HUDEP-2 (cell line): ENCODE measurements at regions not wholly inside any gene's neighbourhood (a gene's known extent, or its start where the extent isn't known, plus 50 kb on each side); places are given as distances from the start of the nearest gene placed in this dataset.
"Not testable (repeated sequence)": the region's sequence is repeated elsewhere in the genome, so short reads cannot be mapped to it uniquely, and the experiment has no call there.

ENCODE experiments used
- DNase-seq, 76 experiments: peaks; one replicate each; lab custom pipeline; 2025; ENCODE audit not compliant: unreplicated experiment in 76 of 76; lab: John Stamatoyannopoulos, UW

DNA sequence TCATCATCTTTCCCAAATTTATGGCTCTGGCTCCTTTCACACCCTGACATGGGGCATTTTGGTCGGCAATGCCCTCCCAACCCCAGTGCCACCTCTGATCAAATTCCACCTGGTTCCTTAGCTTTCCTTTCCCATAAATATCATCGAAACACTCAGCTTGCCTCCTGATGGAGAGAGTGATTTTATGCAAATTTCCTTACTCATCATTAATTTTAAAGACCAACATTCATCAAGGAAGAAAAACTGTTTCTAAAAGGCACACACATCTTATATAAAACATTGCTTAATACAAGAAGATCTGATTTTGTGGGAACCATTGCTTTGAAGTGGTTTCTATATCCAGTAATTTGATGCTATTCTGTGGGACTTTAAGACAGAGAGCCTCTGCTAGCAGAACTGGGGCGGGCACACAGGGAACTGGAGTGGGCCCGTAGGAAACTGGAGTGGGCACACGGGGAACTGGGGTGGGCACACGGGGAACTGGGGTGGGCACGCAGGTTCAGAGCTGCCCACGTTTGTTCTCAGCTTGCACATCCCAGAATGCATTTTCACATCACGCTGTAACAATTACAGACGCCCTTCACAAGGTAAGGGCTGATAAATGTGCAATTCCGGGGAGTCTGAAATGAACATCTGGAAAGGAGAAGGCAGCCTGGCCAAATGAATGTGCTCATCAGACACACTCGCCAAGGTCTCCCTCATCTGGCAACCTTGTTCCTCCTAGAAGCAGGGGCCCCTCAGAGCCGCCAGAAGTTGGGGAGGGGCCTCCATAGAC is 174.2 kb downstream of the RTP5 start:
- no peak for DNase-seq

DNA sequence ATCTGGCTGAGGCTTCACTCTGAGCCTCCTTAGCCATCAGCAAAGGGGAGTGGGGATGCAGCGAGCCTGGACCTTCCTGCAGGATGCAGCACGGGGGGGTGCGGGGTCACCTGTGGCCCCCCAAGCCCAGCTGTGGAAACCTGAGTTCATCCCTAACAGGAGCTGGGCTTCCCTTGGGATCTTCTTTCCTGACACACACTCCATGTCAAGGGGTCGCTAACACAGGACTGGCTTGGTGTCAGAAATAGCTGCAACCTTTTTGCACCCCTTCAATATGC is 174.7 kb downstream of the RTP5 start:
- no peak for DNase-seq

DNA sequence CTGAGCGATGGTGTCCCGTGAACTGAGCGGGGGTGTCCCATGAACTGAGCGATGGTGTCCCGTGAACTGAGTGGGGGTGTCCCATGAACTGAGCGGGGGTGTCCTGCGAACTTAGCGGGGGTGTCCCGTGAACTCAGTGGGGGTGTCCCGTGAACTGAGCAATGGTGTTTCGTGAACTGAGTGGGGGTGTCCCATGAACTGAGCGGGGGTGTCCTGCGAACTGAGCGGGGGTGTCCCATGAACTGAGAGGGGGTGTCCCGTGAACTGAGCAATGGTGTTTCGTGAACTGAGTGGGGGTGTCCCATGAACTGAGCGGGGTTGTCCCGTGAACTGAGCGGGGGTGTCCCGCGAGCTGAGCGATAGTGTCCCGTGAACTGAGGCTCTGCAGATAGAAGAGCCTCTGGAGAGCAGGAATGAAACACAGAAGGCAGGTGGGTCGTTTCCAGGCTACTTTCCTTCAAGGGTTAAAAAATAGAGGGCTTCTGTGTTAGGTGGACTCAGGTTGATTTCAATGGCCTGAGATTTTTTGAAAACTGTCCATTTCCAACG is 176.1 kb downstream of the RTP5 start:
- not testable (repeated sequence) for DNase-seq

DNA sequence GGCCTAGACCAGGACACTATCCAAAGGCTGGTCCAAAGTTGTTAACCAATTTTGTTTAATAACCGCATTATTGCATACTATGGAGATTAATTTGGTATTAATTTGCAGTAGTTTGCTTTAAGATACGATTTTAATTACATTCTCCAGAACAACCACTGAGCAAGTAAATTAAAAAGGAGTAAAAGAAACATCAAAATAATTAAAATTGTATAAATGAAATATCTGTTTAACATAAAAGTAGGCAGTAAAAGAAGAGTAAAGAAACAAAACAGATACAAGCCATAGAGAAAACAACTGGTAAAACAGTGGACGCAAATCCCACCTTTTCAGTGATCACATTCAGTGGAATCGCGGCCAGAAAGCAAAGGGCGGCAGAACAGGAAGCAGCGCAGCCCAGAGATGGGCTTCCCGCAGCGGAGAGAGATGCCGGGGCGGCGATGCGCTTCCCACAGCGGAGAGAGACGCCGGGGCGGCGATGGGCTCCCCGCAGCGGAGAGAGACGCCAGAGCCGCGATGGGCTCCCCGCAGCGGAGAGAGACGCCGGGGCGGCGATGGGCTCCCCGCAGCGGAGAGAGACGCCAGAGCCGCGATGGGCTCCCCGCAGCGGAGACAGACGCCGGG is 176.8 kb downstream of the RTP5 start:
- no peak for DNase-seq

DNA sequence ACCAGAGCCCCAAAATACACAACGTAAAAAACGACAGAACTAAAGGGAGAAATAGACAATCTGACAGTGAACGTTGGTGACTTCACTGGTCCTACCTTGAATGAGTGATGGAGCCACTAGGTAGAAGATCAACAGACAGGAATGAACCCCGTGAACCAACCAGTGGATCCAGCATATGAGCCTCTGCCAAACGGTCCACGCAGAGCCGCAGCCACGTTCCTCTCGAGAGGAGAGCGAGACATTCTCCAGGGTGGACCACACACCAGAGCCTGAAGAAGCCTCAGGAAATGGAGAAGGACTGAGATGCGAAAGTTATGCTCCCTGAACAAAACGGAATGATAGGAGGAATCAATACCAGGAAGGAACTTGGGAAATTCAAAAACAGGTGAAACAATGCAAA is 178.4 kb downstream of the RTP5 start:
- no peak for DNase-seq

DNA sequence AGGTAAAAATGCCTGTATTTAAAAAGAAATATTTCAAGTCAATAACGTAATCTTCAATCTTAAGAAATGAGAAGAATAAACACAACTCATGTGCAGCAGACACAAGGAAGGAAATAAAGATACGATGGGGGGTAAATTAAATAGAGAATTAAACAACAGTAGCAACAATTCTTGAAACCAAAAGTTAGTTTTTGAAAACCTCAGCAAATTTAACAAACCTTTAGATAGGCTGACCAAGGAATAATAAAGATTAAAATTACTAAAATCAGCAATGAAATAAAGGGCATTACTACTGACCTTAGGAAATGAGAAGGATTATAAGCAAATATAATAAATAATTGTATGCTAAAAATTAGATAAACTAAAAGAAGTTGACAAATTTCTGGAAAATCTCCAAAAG is 178.9 kb downstream of the RTP5 start:
- DNase-seq, result no peak

DNA sequence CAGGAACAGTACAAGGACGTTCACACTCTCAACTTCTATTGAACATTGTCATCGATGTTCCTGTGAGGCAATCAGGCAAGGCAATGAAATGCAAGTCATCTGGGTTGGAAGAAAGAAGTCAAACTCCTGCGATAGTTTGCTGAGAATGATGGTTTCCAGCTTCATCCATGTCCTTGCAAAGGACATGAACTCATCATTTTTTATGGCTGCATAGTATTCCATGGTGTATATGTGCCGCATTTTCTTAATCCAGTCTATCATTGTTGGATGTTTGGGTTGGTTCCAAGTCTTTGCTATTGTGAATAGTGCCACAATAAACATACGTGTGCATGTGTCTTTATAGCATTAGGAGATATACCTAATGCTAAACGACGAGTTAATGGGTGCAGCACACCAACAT is 180.0 kb downstream of the RTP5 start:
- not testable (repeated sequence) for DNase-seq

DNA sequence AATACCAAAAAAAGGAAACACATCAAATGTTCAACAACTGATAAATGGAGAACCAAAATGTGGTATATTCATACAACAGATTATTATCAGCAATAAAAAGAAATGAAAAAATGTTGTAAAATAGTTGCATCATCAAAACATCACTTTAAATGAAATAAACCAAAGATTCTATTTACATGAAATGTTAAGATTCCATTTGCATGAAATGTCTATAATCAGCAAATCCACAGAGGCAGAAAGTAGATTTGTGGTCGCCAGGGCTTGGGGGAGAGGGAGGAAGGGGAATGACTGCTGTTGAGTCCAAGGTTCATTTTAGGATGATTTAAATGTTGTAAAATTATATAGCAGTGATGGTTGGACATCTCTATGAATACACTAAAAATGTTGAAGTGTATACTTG is 181.9 kb downstream of the RTP5 start:
- DNase-seq, result no peak

DNA sequence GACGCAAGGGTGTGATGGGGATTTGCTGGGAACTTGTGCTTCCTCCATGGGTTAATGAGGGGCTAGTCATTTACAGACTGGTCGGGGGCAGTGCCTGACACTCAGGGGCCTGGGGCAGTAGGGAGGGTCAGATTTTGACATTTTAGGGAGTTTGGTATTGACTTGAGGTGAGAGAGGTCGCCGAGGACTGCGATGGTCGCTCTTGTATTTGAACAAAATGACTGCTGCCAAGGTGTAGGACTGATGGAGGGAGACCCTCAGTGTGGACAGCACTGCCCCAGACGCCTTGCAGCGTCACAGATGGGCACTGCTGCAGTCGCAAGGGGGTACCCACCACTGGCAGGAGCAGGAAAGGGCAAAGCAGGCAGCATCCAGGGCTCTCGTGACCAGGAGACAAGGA is 182.9 kb downstream of the RTP5 start:
- DNase-seq, result no peak

DNA sequence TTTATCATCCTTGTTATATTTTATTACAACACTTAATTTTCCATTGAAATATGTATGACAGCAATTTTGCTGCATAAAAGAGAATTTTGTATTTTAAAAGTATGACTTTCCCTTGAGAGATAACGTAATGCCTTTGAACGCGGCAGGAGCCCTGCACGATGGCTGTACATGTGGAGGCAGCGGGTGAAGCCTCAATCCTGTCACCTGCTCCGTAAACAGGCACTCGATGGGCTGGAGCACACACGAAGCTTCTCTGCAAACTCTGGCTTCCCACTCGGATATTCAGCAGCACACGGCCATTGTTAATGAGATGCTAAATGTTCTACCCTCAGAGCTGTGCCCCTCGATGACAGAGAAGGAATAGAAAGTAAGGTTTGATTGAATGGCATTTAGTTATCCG is 184.4 kb downstream of the RTP5 start:
- DNase-seq, result no peak

DNA sequence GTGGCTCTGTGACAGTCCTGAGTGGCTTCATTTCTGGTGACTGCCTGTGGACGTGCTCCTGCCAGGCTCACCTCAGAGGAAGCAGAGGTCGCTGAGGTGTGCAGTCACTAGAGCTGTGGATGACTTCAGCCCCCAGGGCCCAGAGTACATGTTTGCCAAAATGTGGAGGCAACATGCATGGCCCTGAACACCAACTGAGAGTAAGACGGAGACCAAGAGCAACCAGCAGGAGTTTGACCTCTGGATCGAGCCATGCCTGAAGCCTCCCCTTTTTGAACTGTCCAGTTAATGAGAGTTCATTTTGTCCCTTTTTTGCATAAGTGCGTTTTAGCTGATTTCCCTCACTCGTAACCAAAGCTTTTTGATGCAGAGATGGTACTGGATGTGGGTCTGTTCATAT is 184.9 kb downstream of the RTP5 start:
- no peak for DNase-seq

DNA sequence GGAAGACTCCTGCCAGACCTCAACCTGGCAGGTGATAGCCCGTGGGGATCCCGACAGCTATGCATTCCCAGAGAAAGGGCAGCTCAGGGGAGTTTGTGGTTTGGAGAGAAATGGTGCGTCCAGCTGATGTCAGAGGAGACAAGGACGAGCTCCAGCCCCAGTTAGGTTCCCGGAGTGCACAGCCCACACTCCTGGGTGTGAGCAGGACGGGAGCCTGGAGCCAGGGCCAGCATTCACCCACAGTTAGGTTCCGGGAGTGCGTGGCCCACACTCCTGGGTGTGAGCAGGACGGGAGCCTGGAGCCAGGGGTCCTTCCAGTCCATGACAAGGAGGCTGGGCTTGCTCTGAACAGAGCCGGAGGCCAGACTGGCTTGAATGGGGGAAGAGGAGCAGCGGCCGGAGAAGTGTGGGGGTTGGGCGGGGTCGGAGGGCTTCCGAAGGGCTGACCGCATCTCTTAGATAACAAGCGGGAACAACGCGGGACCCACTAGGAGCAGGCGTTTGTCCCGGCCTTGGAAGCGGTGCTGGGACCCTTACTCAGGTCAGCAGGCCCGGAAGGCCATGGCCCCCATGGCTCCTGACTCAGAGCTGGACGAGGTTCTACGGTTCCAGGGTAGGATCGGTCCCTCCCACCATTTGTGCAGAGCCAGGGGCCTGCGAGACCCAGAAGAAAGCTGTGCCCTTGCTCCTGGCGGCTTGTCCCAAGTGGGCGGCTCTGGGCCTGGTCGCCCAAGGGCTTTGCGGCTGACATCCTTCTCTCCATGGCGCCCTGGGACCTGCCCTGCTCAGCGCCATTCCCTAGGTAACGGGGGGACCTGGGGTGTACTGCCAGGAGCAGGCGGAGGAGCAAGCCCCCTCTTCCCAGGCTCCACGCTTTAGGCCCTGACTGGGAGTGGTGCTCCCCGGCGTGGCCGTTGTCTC is 185.6 kb downstream of the RTP5 start:
- no peak for DNase-seq

DNA sequence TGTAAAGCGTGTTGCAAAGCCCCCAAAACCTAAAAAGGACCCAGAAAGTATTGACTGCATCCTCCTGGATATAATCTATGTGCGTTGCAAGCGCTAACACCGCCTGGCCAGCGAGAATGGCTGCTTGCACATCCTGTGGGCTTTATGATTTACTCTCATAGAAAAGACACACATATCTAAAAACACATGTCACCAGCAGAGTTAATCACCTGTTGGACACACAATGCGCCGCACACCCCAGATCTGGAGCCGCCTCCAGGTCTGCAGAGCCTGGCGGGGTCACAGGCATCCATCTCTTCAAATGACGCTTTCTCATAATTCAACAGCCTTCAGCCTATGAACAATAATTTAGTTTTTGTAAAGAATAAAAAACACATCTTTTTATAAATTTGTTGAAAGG is 186.5 kb downstream of the RTP5 start:
- no peak for DNase-seq

DNA sequence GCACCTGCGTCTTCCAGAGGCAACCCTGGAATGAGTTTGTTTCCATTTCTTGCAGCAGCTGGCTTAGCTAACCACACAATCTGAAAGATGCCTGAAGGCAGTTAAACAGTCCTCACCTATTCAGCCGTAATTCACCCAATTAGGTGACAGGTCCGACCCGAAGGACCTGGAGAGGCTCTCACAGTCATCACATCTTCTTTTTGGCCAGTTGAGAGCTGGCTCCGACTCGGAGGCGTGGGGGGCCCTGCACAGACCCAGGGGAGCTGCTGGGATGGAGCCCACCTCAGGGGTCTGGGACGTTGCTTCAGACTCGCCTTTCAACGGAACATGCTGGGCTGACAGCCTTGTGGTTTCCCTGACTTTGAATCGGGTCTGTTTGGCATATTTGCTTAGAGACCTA is 187.3 kb downstream of the RTP5 start:
- no peak for DNase-seq

DNA sequence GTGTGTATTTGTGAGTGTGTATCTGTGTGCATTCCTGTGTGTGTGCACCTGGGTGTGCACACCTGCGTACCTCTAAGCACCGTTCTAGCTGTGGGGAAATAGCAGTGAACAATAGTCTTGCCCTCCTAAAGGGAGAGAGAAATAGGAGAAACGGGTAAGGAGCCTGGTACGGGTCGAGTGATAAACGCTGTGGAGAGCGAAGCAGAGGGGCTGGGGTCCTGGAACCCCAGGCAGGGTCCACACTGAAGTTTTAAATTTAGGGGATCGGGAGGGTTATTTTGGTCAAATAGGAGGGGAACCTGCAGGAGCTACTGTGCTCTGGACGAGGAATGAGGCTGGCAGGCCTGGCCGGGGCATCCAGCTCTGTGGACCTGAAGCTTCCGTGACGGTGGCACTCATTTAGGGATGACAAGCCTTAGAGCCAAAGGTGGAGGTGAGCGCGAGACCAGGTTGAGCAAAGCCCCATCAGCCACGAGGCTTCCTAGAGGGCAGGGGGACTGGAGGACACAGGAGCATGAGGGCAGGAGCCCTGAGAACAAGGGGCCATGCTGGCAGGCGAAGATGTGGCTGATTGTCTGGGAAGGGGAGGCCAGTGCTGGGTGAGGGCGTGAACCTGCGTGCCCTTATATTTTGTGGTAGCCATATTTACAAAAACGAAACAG is 188.0 kb downstream of the RTP5 start:
- no peak for DNase-seq

DNA sequence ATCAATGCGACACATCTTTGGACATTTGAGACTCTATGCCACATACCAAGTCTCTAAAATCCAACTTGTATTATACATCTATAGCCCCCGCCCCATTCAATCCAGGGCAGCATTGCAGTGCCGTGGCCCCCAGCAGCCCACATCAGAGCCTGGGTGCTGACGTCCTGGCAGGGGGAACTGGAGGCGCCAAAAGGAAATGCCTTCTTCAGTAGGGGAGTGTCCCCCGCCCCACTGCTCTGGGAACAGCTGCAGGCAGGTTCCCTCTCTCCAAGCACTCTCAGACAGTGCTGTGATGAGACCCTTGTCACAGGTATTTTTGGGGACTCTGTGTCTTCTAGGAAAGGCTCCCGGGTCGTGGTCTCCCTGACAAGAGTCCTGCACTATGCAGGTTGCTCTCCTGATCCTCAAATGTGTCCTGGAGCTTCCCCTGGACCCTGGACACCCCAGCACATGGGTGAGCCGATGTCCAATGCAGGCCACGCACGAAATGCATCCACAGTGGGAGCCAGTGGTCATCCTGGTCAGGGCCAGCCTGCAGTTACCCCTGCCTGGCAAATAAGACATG is 188.7 kb downstream of the RTP5 start:
- DNase-seq, result no peak

DNA sequence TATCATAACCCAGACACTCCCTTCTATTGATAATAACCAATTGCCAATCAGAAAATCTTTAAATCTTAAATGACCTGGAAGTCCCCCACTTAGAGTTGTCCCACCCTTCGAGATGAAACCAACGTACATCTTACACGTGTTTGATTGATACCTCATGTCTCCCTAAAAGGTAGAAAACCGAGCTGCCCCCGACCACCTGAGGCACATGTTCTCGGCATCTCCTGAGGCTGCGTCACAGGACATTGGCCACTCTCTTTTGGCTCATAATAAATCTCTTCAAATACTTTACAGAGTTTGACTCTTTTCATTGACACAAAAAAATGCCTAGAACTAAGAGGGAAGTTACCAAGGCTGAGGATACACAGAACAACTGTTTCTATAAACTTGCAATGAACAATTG is 190.0 kb downstream of the RTP5 start:
- DNase-seq, result no peak

DNA sequence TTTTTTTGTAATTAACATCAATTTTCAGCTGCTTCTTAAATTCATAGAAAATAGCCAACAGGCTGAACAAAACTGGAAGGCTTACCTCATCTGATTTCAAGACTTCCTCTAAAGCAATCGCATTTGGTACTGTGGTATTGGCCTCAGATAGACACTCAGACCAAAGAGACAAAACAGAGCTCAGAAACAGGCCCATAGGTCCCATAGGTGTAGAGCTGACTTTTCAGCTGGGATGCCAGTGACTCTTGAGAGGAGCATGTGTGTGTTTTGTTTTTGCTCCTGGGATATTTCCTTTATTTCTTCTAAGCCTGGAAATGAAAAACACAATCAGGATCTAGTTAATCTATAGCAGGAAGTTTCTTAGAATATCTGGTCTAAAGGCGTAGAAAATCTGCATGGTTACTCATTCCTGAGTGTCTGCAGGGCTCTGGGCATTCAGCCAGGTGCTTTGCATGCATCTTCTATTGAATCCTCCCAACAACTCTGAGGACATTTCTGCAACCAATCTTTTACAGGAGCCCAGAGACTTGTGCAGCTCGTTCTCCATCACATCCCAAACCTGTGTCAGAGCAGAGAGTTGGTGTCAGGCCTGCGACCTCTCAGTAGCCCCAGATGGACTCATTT is 190.8 kb downstream of the RTP5 start:
- no peak for DNase-seq

DNA sequence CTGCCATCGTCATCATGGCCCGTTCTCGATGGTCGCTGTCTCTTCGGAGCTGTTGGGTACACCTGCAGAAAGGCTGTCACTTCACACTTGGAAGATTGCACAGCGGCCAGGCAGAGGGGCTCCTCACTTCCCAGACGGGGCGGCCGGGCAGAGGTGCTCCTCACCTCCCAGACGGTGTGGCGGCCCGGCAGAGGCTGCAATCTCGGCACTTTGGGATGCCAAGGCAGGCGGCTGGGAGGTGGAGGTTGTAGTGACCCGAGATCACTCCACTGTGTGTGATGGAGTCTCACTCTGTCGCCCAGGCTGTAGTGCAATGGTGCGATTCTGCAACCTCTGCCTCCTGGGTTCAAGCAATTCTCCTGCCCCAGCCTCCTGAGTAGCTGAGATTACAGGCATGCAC is 192.4 kb downstream of the RTP5 start:
- DNase-seq, result not testable (repeated sequence)

DNA sequence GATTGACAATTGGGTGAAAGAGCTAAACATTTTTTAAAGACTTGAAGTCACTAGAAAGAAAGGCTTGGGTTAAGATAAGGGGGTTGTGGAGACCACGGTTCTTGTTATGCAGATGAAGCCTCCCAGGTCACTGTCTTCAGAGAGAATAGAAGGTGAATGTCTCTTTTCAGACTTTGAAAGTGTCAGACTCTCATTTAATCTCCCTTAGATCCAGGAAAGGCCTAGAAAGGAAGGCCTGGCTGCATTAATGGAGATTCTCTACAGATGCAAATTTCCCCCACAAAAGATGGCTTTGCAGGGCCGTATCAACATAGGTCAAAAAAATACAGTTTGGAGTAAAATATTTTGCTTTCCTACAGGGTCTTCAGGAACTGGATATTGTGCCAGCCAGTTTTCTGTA is 193.9 kb downstream of the RTP5 start:
- DNase-seq, result no peak
